ENCODE measurements at regions not wholly inside any gene's neighbourhood (a gene's known extent, or its start where the extent isn't known, plus 50 kb on each side); places are given as distances from the start of the nearest gene placed in this dataset.
A peak's percentile ranks its signal among the peaks of the same experiment; 100 is the strongest.

GRCh38 chr11:91141655-91142054, 918.8 kb upstream of the CHORDC1 start:
- ChIA-PET CTCF (no interaction called here), POLR2A (ENCODE audit: unreplicated experiment) (no interaction called here)
- H2AK9ac ChIP-seq (replicated peaks; ENCODE audit: low read depth, low read length, poor library complexity): no peak overlapping the region
- H4K20me1 ChIP-seq (ENCODE audit: insufficient read depth, low read length): no peaks in the 10 kb centered on the region
- no peak overlapping the region for H3K4ac ChIP-seq (ENCODE audit: low read depth, low read length)
- H2AK5ac ChIP-seq (ENCODE audit: low read depth, low read length): no peak overlapping the region
- H2AFZ ChIP-seq (replicated peaks; ENCODE audit: low read length, poor library complexity): no peak overlapping the region
- no peaks in the 10 kb centered on the region for H3K9me3 ChIP-seq (ENCODE audit: control insufficient read depth, insufficient read depth, low read length)
- no peak overlapping the region for H2BK15ac ChIP-seq (ENCODE audit: low read depth, low read length)
- intact Hi-C loops (cut with micrococcal nuclease): no loop called here
- peak; percentile 61 for TF ChIP-seq CEBPB (IDR thresholded peaks at IDR 0.05; ENCODE audit: low read depth, low read length)
- no peak for TF ChIP-seq FOS (IDR thresholded peaks at IDR 0.05; ENCODE audit: low read depth, low read length)
- no peaks in the 10 kb centered on the region for H3K27me3 ChIP-seq (ENCODE audit: control insufficient read depth, insufficient read depth, low read length)
- H3K4me2 ChIP-seq (ENCODE audit: low read depth, low read length): no peak overlapping the region
- no peak overlapping the region for H2BK5ac ChIP-seq (ENCODE audit: low read depth, low read length, poor library complexity, severe bottlenecking)
- no peak overlapping the region for H4K8ac ChIP-seq (ENCODE audit: low read depth in 2 of 2, low read length in 2 of 2)
- H3K4me3 ChIP-seq (ENCODE audit: insufficient read depth, low read depth, low read length): no peak overlapping the region
- DNase-seq (no peak), ATAC-seq (ENCODE audit: low read depth) (no peak)
- H2BK20ac ChIP-seq (ENCODE audit: low read depth, low read length): no peak overlapping the region
- in situ Hi-C loops (cut with MboI; ENCODE audit: low sequenced_read_pairs): no loop called here
- BruUV-seq (replicated peaks): no TSS peak
- H3K14ac ChIP-seq (replicated peaks; ENCODE audit: low read depth, low read length): no peak overlapping the region
- no peaks in the 10 kb centered on the region for H3K9me1 ChIP-seq (ENCODE audit: insufficient read depth, low read length)
- H3K36me3 ChIP-seq (ENCODE audit: control insufficient read depth, insufficient read depth, low read length): no peaks in the 10 kb centered on the region
- H3K9ac ChIP-seq (ENCODE audit: low read depth, low read length): no peak overlapping the region
- H3K23ac ChIP-seq (ENCODE audit: low read depth, low read length): no peak overlapping the region
- dilution Hi-C loops (cut with HindIII; ENCODE audit: low sequenced_read_pairs, unreplicated experiment): no loop called here
- H3K79me1 ChIP-seq (ENCODE audit: low read depth in 1 of 2, low read length in 2 of 2): no peaks in the 10 kb centered on the region
- no peak overlapping the region for H3K27ac ChIP-seq (ENCODE audit: insufficient read depth, low read length)
- no peak overlapping the region for H2BK120ac ChIP-seq (ENCODE audit: low read depth, low read length)
- H4K91ac ChIP-seq (ENCODE audit: insufficient read depth, low read depth, low read length): no peak overlapping the region
- no CpG with 5 or more reads among the region's 3 CpGs for WGBS, 2 experiments (ENCODE audit: extremely low coverage in 2 of 2, insufficient read length in 1 of 2)
- H4K5ac ChIP-seq (ENCODE audit: low read depth, low read length): no peak overlapping the region
- no peak overlapping the region for H3K56ac ChIP-seq (ENCODE audit: extremely low read depth, insufficient read depth, low read length)
- H3K4me1 ChIP-seq (ENCODE audit: control insufficient read depth, insufficient read depth, low read length): no peaks in the 10 kb centered on the region
- no peak overlapping the region for H3K18ac ChIP-seq (ENCODE audit: low read depth, low read length)

Data from IMR-90 (cell line).